VCaP (cell line): ENCODE measurements at regions not wholly inside any gene's neighbourhood (a gene's known extent, or its start where the extent isn't known, plus 50 kb on each side); places are given as distances from the start of the nearest gene placed in this dataset.

ENCODE experiments used
- H3K27ac ChIP-seq: fragments of 450-650 bp; 2 replicates; pipeline ENCODE4 v1.5.1; 2017
- TF ChIP-seq, protein P1 (sequence below): fragments of 450-650 bp; conservative IDR thresholded peaks from 2 replicates; pipeline ENCODE4 v1.5.1; 2017; ENCODE audit warnings: mild to moderate bottlenecking, moderate library complexity

DNA sequence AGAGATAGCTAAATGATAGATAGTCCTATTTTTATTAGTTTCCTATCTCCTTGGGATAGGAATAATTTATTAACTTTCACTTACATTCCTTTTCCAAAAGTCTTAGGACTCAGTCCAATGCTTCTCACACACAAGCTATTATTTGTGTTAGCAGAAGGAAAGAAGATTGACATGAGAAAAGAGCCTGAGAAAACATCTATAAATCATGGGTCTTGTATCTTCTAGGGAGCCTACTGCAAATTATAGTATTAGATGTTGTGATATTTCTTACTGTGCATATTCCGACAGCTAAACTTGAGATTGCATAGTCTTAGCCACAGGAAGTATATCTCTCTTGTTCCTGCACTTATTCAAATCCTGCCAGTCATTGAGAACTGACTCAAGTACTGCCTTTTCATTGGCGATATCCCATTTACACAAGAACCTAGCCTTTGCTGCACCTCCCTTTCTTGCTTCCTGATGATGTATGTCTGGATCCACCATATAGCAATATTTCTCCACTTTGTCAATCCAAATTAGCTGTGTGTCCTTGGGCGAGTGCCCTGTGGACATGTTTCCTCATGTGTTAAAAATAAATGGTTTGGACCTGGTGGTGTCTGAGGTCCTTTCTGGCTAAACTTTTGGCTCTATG is 245.1 kb upstream of the LMCD1 start:
- TF ChIP-seq, protein P1, sequence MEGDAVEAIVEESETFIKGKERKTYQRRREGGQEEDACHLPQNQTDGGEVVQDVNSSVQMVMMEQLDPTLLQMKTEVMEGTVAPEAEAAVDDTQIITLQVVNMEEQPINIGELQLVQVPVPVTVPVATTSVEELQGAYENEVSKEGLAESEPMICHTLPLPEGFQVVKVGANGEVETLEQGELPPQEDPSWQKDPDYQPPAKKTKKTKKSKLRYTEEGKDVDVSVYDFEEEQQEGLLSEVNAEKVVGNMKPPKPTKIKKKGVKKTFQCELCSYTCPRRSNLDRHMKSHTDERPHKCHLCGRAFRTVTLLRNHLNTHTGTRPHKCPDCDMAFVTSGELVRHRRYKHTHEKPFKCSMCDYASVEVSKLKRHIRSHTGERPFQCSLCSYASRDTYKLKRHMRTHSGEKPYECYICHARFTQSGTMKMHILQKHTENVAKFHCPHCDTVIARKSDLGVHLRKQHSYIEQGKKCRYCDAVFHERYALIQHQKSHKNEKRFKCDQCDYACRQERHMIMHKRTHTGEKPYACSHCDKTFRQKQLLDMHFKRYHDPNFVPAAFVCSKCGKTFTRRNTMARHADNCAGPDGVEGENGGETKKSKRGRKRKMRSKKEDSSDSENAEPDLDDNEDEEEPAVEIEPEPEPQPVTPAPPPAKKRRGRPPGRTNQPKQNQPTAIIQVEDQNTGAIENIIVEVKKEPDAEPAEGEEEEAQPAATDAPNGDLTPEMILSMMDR, result no peak
- H3K27ac ChIP-seq, result peak overlapping the region; percentile 1; the same call in 1 of the 2 replicates

DNA sequence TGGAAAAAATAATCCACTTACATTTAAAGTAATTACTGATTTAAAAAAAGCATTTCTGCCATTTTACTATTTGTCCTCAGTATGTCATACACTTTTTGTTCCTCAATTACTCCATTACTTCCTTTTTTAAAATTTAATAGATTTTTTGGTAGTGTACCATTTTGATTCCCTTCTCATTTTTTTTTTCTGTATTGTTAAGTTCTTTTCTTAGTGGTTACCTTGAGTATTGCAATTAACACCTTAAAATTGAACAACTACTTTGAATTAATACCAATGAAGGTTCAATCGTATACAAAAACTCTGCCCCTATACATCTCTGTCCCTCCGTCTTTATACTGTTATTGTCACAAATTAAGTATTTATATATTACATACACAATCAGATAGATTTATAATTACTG is 240.6 kb upstream of the LMCD1 start:
- TF ChIP-seq, protein P1, result no peak
- no peak overlapping the region for H3K27ac ChIP-seq

DNA sequence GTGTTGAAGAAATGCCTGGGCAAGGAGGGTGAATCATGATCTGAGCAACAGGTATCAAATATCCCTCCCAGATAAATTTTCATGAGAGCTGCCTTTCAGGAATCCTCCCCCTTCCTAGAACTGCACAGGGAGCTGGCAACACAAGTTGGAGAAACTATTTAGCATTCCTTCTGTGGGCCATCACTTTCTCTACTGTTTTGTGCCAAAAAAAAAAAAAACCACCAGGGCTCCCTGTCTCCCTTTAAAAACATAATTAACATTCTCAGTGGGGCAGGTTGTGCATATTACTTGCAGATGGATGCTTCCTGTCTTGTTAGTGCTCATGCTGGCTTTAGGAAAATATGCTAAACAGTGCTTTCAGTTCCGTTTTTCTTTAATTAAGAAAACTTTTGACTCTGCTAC is 234.9 kb upstream of the LMCD1 start:
- no peak overlapping the region for H3K27ac ChIP-seq
- TF ChIP-seq, protein P1, result no peak

DNA sequence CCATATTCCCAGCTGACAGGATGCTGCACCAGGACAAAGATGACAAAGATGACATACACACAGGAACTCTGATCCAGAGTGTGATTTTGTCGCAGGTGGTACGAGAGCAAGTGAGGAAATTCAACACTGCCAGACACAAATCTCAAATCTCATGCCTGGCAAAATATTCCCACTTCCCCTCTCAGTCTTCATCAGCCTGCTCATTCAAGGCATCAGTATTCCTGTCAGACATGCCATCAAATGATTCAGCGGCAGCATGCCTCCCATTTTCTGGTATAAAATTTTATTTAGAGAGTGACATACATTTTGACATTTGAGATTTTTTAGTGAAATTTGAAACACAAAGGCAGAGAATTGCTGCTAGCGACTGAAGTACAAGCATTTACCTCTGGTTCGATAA is 228.1 kb upstream of the LMCD1 start:
- no peak overlapping the region for H3K27ac ChIP-seq
- TF ChIP-seq, protein P1, result no peak

DNA sequence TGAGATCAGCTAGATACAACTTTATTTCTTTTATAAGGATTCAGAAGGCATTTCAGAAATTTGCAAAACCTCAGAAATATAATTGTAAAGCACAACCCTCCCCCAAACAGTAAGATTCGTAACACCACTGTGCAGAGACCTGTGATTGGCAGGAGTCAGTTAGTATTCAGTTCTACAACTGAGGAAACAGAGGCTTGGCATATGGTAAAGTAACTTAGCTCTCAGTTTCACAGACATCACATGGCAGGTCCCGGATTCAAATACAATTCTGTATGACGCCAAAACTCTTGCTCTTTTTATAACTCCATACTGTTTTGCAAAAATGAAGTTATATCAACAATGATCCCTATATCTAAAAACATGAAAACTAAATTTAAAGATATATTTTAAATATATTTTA is 225.6 kb upstream of the LMCD1 start:
- TF ChIP-seq, protein P1, result no peak
- no peak overlapping the region; the same call in 1 of the 2 replicates for H3K27ac ChIP-seq

DNA sequence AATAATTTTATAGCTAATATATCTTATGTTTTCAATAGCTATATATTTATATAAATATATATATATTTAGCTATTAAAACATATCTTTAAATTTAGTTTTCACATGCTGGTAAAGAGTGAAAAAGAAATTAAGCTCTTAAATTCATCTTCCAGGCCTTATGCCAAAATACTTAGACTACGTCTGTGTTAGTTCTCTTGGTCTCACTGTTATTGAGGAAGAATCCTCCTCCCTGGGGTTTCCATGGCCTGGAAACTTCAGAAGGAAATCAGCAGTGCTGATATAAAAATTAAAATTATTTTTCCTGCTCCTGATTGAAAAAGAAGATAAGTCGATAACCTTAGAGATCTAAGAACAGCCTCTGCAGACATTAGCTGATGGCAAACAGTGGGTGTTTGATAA is 225.1 kb upstream of the LMCD1 start:
- TF ChIP-seq, protein P1, result no peak
- H3K27ac ChIP-seq, result peak overlapping the region; percentile 25; the same call in 1 of the 2 replicates

DNA sequence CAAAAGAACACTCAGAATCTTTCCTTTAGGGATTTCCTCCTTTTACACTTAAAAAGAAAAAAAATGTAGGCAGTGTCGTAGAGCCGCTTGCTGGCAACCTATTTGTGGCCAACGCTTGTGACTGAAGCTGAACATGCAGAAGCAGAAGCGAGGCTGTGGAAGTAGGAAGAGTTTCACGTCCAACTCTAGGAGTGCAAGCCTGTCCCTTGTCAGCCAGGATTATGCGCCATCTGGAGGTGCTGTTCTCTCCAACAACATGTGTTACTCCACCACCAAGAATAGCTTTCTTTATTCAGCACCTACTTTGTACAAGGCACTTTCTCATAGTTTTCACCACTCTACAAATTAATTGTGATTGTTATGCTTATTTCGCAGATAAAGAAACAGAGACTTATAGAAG is 223.2 kb upstream of the LMCD1 start:
- TF ChIP-seq, protein P1, result no peak
- no peak overlapping the region for H3K27ac ChIP-seq
